Neutrophil (primary cell): ENCODE measurements at regions not wholly inside any gene's neighbourhood (a gene's known extent, or its start where the extent isn't known, plus 50 kb on each side); places are given as distances from the start of the nearest gene placed in this dataset.
"Not testable (repeated sequence)": the region's sequence is repeated elsewhere in the genome, so short reads cannot be mapped to it uniquely, and the experiment has no call there.

Experiments used
- H3K27ac ChIP-seq: fragments of 200-600 bp; sonication (generic); 2 replicates; pipeline ENCODE4 v1.5.1; 2016; ENCODE audit warnings: mild to moderate bottlenecking, moderate library complexity
- H3K27me3 ChIP-seq: fragments of 200-600 bp; sonication (generic); 2 replicates; pipeline ENCODE4 v1.6.0; 2016; ENCODE audit warnings: mild to moderate bottlenecking
- H3K36me3 ChIP-seq: fragments of 200-600 bp; sonication (generic); 2 replicates; pipeline ENCODE4 v1.5.1; 2017
- H3K4me1 ChIP-seq, 2 experiments: fragments of 200-600 bp in 1 of 2; sonication (generic) in 1 of 2; 1 replicate in 1 of 2; 2 replicates in 1 of 2; pipeline versions ENCODE4 v1.5.1 to v1.6.1; 2013 to 2016; ENCODE audit warnings: low read depth in 1 of 2, low read length in 1 of 2, mild to moderate bottlenecking in 1 of 2, moderate library complexity in 1 of 2; ENCODE audit not compliant: control insufficient read depth in 1 of 2, insufficient read depth in 1 of 2
- H3K4me3 ChIP-seq, 2 experiments: fragments of 200-600 bp in 1 of 2; sonication (generic) in 1 of 2; 1 replicate in 1 of 2; 2 replicates in 1 of 2; pipeline ENCODE4 v1.5.1; 2013 to 2016; ENCODE audit warnings: low read depth in 1 of 2, low read length in 1 of 2, mild to moderate bottlenecking in 1 of 2, moderate library complexity in 1 of 2
- H3K9me3 ChIP-seq: fragments of 200-600 bp; sonication (generic); 2 replicates; pipeline ENCODE4 v1.5.1; 2016
- TF ChIP-seq, protein P1 (sequence below): fragments of 200-600 bp; sonication (generic); IDR thresholded peaks from 2 replicates; pipeline ENCODE4 v1.5.1; 2016; ENCODE audit warnings: antibody characterized with exemption

DNA sequence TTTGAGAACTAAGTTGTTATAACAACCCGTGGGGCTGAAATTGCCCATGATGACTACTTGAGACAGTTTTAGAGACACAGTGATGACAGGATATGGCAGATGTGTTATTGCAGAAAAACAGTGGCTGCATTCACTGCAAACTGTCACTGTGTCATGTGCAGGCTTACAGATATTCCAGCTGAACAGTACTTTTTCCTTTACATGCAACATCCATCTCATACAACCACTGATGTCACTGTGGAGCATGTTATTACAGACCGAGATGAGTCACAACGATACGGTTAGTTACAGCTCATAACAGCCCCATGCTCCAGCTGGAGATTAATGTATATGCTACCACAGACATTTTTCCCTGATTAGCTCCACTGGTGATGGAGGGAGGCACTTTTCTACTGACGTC, 207.4 kb downstream of the TMA16 start:
- TF ChIP-seq, protein P1, sequence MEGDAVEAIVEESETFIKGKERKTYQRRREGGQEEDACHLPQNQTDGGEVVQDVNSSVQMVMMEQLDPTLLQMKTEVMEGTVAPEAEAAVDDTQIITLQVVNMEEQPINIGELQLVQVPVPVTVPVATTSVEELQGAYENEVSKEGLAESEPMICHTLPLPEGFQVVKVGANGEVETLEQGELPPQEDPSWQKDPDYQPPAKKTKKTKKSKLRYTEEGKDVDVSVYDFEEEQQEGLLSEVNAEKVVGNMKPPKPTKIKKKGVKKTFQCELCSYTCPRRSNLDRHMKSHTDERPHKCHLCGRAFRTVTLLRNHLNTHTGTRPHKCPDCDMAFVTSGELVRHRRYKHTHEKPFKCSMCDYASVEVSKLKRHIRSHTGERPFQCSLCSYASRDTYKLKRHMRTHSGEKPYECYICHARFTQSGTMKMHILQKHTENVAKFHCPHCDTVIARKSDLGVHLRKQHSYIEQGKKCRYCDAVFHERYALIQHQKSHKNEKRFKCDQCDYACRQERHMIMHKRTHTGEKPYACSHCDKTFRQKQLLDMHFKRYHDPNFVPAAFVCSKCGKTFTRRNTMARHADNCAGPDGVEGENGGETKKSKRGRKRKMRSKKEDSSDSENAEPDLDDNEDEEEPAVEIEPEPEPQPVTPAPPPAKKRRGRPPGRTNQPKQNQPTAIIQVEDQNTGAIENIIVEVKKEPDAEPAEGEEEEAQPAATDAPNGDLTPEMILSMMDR = no peak
- H3K27ac ChIP-seq = no peak overlapping the region
- no peak overlapping the region for H3K4me3 ChIP-seq
- no peaks in the 10 kb centered on the region for H3K4me1 ChIP-seq
- no peaks in the 10 kb centered on the region for H3K9me3 ChIP-seq
- no peaks in the 10 kb centered on the region for H3K36me3 ChIP-seq
- no peaks in the 10 kb centered on the region for H3K27me3 ChIP-seq

DNA sequence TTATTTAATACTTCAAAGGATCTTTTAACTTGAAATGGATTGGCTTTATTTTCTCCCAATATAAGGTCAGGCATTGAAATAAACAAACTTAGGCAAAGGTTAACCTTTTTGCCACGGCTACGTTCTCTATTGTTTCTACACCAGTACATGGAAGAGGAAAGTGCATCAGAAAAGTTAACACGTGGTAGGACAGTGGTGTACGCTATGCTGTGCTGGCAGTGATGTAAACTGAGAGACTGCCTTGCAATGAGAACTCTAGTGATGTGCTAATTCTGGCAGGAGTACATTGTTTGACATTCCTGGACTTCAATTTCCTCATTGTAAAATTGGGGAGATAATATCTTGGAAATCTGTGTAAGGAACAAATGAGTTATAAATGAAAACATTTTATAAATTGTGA, 208.2 kb downstream of the TMA16 start:
- Histone ChIP-seq H3K9me3 (no peaks in the 10 kb centered on the region), H3K36me3 (no peaks in the 10 kb centered on the region), H3K27ac (no peak overlapping the region), H3K27me3 (no peaks in the 10 kb centered on the region), H3K4me1 (no peaks in the 10 kb centered on the region), H3K4me3 (no peak overlapping the region)
- TF ChIP-seq, protein P1 = no peak

DNA sequence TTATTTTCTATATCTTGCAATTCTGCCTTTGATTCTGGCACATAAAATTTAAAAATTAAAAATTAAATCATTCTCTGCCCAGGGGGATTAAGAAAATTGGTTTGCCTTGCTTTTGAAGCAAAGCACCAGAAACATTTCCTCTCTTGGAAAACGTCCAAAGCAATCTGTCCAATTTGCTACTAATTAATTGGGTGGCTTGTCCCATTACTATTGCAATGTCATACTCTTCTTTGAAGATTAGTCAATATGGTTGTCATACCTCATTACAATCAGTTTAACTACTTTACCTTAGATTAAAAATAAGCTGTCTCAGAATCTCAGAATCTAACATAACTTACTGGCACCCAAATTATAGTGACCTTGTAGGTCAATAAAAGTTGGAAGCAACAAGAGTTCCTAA, 208.8 kb downstream of the TMA16 start:
- Histone ChIP-seq H3K36me3 (no peaks in the 10 kb centered on the region), H3K4me3 (no peak overlapping the region), H3K9me3 (no peaks in the 10 kb centered on the region), H3K27ac (no peak overlapping the region), H3K27me3 (no peaks in the 10 kb centered on the region), H3K4me1 (no peaks in the 10 kb centered on the region)
- TF ChIP-seq, protein P1 = no peak

DNA sequence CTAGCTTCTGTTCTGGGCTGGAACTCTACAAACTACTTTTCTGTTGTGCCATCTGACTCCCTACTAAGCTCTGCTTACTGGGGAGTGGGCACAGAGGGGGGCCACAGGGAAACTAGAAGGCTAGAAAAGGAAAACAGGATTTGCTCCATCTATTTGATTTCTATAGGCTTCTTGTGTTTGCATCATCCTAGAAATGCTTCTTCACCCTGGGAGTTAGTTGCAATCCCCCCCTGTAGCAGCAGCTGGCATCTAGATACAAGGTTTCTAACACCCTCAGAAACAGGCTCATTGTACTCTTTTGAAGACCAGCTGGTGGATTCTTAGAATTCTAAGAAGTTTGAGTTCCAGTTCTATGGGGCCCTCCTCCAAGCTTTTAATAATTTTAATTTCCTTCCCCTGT, 213.4 kb downstream of the TMA16 start:
- Histone ChIP-seq H3K9me3 (no peaks in the 10 kb centered on the region), H3K4me1 (no peaks in the 10 kb centered on the region), H3K36me3 (no peaks in the 10 kb centered on the region), H3K27ac (no peak overlapping the region), H3K4me3 (no peak overlapping the region), H3K27me3 (no peaks in the 10 kb centered on the region)
- TF ChIP-seq, protein P1 = no peak

DNA sequence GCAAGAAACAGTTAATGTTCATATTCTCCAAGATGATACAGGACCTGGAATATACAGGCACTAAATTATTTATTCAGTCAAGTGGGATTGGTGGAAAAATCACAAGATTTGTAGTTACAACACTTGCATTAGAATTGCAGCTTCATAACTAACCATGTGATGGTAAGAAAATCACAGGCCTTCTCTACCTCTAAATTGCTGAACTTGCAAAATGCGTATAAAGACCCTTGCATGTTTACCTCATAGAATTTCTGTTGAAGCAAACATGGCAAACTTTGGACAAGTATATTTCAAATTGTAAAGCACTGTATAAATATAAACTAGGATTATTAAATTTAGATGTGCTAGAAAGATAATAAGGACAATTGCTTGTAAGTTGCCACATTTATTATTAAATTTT, 215.1 kb downstream of the TMA16 start:
- H3K27me3 ChIP-seq = no peaks in the 10 kb centered on the region
- TF ChIP-seq, protein P1 = no peak
- no peak overlapping the region for H3K4me3 ChIP-seq
- no peaks in the 10 kb centered on the region for H3K4me1 ChIP-seq
- H3K27ac ChIP-seq = no peak overlapping the region
- H3K36me3 ChIP-seq = no peaks in the 10 kb centered on the region
- H3K9me3 ChIP-seq = no peaks in the 10 kb centered on the region

DNA sequence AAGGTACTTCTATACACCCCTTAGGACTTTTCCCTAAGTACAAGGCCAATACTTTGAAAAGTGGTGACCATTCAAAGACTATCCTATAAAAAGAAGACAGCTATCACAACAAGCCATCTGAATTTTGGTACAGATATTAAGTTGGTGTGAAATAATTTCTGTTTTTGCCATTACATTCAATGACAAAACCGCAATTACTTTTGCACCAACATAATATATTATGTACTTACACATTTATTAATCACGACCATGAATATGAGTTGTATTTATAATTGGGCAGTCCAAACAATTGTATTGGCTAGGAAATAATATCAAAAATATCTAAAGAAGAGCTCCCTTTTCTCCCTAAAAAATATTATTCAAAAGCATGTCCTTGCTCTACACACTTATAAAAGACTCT, 215.7 kb downstream of the TMA16 start:
- H3K4me1 ChIP-seq = no peaks in the 10 kb centered on the region
- no peaks in the 10 kb centered on the region for H3K27me3 ChIP-seq
- H3K36me3 ChIP-seq = no peaks in the 10 kb centered on the region
- TF ChIP-seq, protein P1 = no peak
- no peaks in the 10 kb centered on the region for H3K9me3 ChIP-seq
- H3K27ac ChIP-seq = no peak overlapping the region
- H3K4me3 ChIP-seq = no peak overlapping the region

DNA sequence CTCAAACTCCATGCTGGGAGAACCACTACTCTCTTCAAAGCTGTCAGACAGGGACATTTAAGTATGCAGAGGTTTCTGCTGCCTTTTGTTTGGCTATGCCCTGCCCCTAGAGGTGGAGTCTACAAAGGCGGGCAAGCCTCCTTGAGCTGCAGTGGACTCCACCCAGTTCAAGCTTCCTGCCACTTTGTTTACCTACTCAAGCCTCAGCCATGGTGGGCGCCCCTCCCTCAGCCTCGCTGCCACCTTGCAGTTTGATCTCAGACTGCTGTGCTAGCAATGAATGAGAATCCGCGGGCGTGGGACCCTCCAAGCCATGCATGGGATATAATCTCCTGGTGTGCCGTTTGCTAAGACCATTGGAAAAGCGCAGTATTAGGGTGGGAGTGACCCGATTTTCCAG, 230.0 kb downstream of the TMA16 start:
- H3K4me1 ChIP-seq, H3K27me3 ChIP-seq, H3K9me3 ChIP-seq, H3K36me3 ChIP-seq, H3K27ac ChIP-seq, H3K4me3 ChIP-seq: not testable (repeated sequence)
